Lower lobe of right lung (tissue), 2 donors: ENCODE measurements at regions not wholly inside any gene's neighbourhood (a gene's known extent, or its start where the extent isn't known, plus 50 kb on each side); places are given as distances from the start of the nearest gene placed in this dataset.

ENCODE experiments used
- ATAC-seq, 2 donors: fragments of 200-7000 bp; cut with Tn5 transposase; one replicate each; pipeline ENCODE4 v1.9.1; 2020 to 2022; ENCODE audit warnings: mild to moderate bottlenecking in 2 of 2, moderate library complexity in 2 of 2
- DNase-seq: peaks from one replicate; pipeline ENCODE4 v3.0.0-alpha.2; 2020
- H3K27ac ChIP-seq: fragments of 200-600 bp; one replicate; pipeline ENCODE4 v1.8.0; 2022
- H3K27me3 ChIP-seq: fragments of 200-600 bp; one replicate; pipeline ENCODE4 v1.8.0; 2022; ENCODE audit warnings: low read depth
- H3K36me3 ChIP-seq: fragments of 200-600 bp; one replicate; pipeline ENCODE4 v1.8.0; 2022; ENCODE audit warnings: mild to moderate bottlenecking
- H3K4me1 ChIP-seq: fragments of 200-600 bp; one replicate; pipeline ENCODE4 v1.8.0; 2022
- H3K4me3 ChIP-seq: fragments of 200-600 bp; one replicate; pipeline ENCODE4 v1.8.0; 2022; ENCODE audit warnings: mild to moderate bottlenecking
- H3K9me3 ChIP-seq: fragments of 200-600 bp; one replicate; pipeline ENCODE4 v1.8.0; 2022
- CTCF ChIP-seq: fragments of 200-600 bp; IDR thresholded peaks from one replicate; pipeline ENCODE4 v1.8.0; 2022; ENCODE audit warnings: antibody characterized with exemption, mild to moderate bottlenecking
- intact Hi-C: fragments of 100-400 bp; cut with DNase I; formaldehyde crosslinking; loops from one replicate; pipeline ENCODE4 v1.11.0; 2022
- donor health status: DM: no; HTN: yes; CAD: no; lungs with severe emphysema.

GRCh38 chr11:41519696-41520095, 60.2 kb upstream of the LRRC4C start:
- Histone ChIP-seq H3K27ac (no peak overlapping the region), H3K36me3 (no peaks in the 10 kb centered on the region), H3K4me1 (no peaks in the 10 kb centered on the region), H3K9me3 (no peaks in the 10 kb centered on the region), H3K4me3 (no peak overlapping the region), H3K27me3 (no peaks in the 10 kb centered on the region)
- DNase-seq (no peak), ATAC-seq (no peak)
- TF ChIP-seq CTCF = no peak
- intact Hi-C loops = no loop called here

GRCh38 chr11:41522391-41522790, 62.9 kb upstream of the LRRC4C start:
- intact Hi-C loops = no loop called here
- no peak for ATAC-seq

GRCh38 chr11:41522899-41523672, 63.6 kb upstream of the LRRC4C start:
- Histone ChIP-seq H3K4me1 (no peaks in the 10 kb centered on the region), H3K9me3 (no peaks in the 10 kb centered on the region), H3K27me3 (no peaks in the 10 kb centered on the region), H3K4me3 (no peak overlapping the region), H3K27ac (no peak overlapping the region), H3K36me3 (no peaks in the 10 kb centered on the region)
- intact Hi-C loops = no loop called here
- no peak for TF ChIP-seq CTCF
- DNase-seq (no peak), ATAC-seq (no peak)

More at GRCh38 chr11:41522391-41522790, 62.9 kb upstream of the LRRC4C start:
- TF ChIP-seq CTCF = no peak
- no peaks in the 10 kb centered on the region for H3K4me1 ChIP-seq
- no peaks in the 10 kb centered on the region for H3K27me3 ChIP-seq
- no peaks in the 10 kb centered on the region for H3K9me3 ChIP-seq
- no peak for DNase-seq
- no peak overlapping the region for H3K4me3 ChIP-seq
- H3K36me3 ChIP-seq = no peaks in the 10 kb centered on the region
- H3K27ac ChIP-seq = no peak overlapping the region

GRCh38 chr11:41527530-41527929, 68.1 kb upstream of the LRRC4C start:
- intact Hi-C loops = no loop called here
- no peak overlapping the region for H3K4me3 ChIP-seq
- DNase-seq = no peak
- ATAC-seq = no peak
- H3K36me3 ChIP-seq = no peaks in the 10 kb centered on the region
- H3K9me3 ChIP-seq = no peaks in the 10 kb centered on the region
- H3K4me1 ChIP-seq = no peaks in the 10 kb centered on the region
- no peak overlapping the region for H3K27ac ChIP-seq
- no peaks in the 10 kb centered on the region for H3K27me3 ChIP-seq
- TF ChIP-seq CTCF = no peak

GRCh38 chr11:41532413-41532812, 73.0 kb upstream of the LRRC4C start:
- DNase-seq = no peak
- no peaks in the 10 kb centered on the region for H3K36me3 ChIP-seq
- no peaks in the 10 kb centered on the region for H3K4me1 ChIP-seq
- intact Hi-C loops = no loop called here
- no peak overlapping the region for H3K27ac ChIP-seq
- no peak for ATAC-seq
- no peak for TF ChIP-seq CTCF
- no peaks in the 10 kb centered on the region for H3K27me3 ChIP-seq
- no peaks in the 10 kb centered on the region for H3K9me3 ChIP-seq
- no peak overlapping the region for H3K4me3 ChIP-seq
